ENCODE measurements at regions not wholly inside any gene's neighbourhood (a gene's known extent, or its start where the extent isn't known, plus 50 kb on each side); places are given as distances from the start of the nearest gene placed in this dataset.

DNA sequence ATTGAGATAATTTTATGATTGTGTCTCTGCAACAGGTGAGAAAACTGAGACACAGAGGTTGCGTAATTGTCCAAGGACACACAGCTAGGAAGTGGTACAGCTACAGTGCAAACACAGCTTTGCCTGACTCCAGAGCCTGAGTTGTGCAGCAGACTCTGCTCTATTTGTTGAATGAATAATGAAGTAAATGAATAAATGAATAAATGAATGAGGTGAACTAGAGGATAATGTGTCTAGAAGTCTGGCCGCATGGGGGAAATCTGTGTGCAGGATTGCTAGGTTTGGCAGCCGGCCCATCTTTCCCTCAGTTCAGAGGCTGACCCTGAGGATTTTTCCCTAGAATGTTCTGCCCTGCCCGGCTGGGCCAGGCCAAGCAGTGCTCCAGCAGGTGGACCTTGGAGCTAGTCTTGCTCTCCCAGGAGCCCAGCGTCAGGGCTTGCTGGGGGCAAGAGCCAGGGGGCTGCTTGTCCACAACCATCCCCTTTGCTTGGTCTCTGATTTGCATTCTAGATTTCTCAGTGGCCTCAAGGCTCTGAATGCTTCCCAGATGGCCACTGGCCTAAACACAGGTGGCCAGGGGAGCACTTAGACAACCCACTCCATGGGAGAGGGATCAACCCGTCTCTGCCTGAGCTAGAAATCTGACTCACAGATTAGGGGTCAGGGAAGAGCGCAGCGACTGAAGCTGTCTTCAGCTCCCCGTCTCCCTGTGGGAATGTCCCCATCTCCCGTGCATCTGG, 225.2 kb downstream of the C12orf75 start:
- no peak for TF ChIP-seq POLR2A (IDR thresholded peaks at IDR 0.05)
- TF ChIP-seq, protein P1, sequence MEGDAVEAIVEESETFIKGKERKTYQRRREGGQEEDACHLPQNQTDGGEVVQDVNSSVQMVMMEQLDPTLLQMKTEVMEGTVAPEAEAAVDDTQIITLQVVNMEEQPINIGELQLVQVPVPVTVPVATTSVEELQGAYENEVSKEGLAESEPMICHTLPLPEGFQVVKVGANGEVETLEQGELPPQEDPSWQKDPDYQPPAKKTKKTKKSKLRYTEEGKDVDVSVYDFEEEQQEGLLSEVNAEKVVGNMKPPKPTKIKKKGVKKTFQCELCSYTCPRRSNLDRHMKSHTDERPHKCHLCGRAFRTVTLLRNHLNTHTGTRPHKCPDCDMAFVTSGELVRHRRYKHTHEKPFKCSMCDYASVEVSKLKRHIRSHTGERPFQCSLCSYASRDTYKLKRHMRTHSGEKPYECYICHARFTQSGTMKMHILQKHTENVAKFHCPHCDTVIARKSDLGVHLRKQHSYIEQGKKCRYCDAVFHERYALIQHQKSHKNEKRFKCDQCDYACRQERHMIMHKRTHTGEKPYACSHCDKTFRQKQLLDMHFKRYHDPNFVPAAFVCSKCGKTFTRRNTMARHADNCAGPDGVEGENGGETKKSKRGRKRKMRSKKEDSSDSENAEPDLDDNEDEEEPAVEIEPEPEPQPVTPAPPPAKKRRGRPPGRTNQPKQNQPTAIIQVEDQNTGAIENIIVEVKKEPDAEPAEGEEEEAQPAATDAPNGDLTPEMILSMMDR (IDR thresholded peaks at IDR 0.05) = no peak
